Endothelial cell of umbilical vein (primary cell): ENCODE measurements at regions not wholly inside any gene's neighbourhood (a gene's known extent, or its start where the extent isn't known, plus 50 kb on each side); places are given as distances from the start of the nearest gene placed in this dataset.

Experiments
- BruUV-seq: library from RNA; stranded (reverse); fragments of 400-500 nt; replicated peaks from 2 replicates; lab custom pipeline; 2021; lab: Mats Ljungman, UMichigan
- CTCF ChIA-PET: fragments of 300-600, 350-600 bp; sonication (Branson Sonifier 250); formaldehyde crosslinking; loops from one replicate; lab custom pipeline; 2021; ENCODE audit warnings: antibody characterized with exemption, inconsistent platforms; lab: Charles Lee
- POLR2A ChIA-PET: fragments of 300-600, 350-600 bp; sonication (Branson Sonifier 250); formaldehyde crosslinking; loops from one replicate; lab custom pipeline; 2021; ENCODE audit warnings: antibody characterized with exemption, inconsistent platforms; lab: Charles Lee
- DNase-seq: peaks from one replicate; pipeline ENCODE4 v3.0.0-alpha.2; 2011; ENCODE audit warnings: low read depth, low spot score
- FAIRE-seq: peaks from 2 replicates; lab custom pipeline; 2011; peaks lifted over from hg19 to GRCh38; lab: Jason Lieb, UNC
- H2AFZ ChIP-seq: 2 replicates; pipeline ENCODE4 v1.6.0; 2012; ENCODE audit warnings: low read depth, low read length, control low read depth, inconsistent platforms
- H3K27ac ChIP-seq: 2 replicates; pipeline ENCODE4 v1.5.1; 2011; ENCODE audit warnings: low read depth, mild to moderate bottlenecking, control low read depth, low read length, moderate library complexity; ENCODE audit not compliant: insufficient read depth
- H3K27me3 ChIP-seq, 2 experiments: 2 replicates each; pipeline versions ENCODE4 v1.6.0 to v1.6.1; 2011; ENCODE audit warnings: low read length in 2 of 2, mixed read lengths in 1 of 2; ENCODE audit not compliant: control insufficient read depth in 2 of 2, insufficient read depth in 2 of 2
- H3K36me3 ChIP-seq, 2 experiments: 2 replicates in 1 of 2; 3 replicates in 1 of 2; pipeline ENCODE4 v1.5.1; 2011; ENCODE audit warnings: low read length in 2 of 2, mild to moderate bottlenecking in 1 of 2, moderate library complexity in 1 of 2; ENCODE audit not compliant: control insufficient read depth in 2 of 2, insufficient read depth in 2 of 2; ENCODE audit errors: extremely low read depth in 1 of 2
- H3K4me1 ChIP-seq: 3 replicates; pipeline ENCODE4 v1.5.1; 2011; ENCODE audit warnings: mild to moderate bottlenecking, low read length; ENCODE audit not compliant: control insufficient read depth, insufficient read depth; ENCODE audit errors: extremely low read depth
- H3K4me2 ChIP-seq: 2 replicates; pipeline ENCODE4 v1.6.1; 2011; ENCODE audit warnings: low read length, control low read depth, mixed read lengths; ENCODE audit not compliant: insufficient read depth
- H3K4me3 ChIP-seq, 3 experiments: fragments of 200-600 bp in 1 of 3; sonication (generic), shearing (Covaris generic) in 1 of 3; replicated peaks in 1 of 3; 2 replicates each; pipeline ENCODE4 v1.5.1; 2011 to 2016; ENCODE audit warnings: control low read depth in 3 of 3, low read length in 3 of 3, mild to moderate bottlenecking in 2 of 3, inconsistent platforms in 1 of 3, low read depth in 1 of 3, moderate library complexity in 1 of 3; ENCODE audit not compliant: insufficient read depth in 1 of 3
- H3K79me2 ChIP-seq: 2 replicates; pipeline ENCODE4 v1.6.0; 2012; ENCODE audit warnings: low read length, inconsistent platforms; ENCODE audit not compliant: control insufficient read depth, insufficient read depth
- H3K9ac ChIP-seq: replicated peaks from 2 replicates; pipeline ENCODE3; 2011; ENCODE audit warnings: low read length, control low read depth; ENCODE audit not compliant: insufficient read depth; ENCODE audit errors: extremely low read depth
- H3K9me1 ChIP-seq: replicated peaks from 3 replicates; pipeline ENCODE4 v1.6.0; 2011; ENCODE audit warnings: mild to moderate bottlenecking, low read length; ENCODE audit not compliant: control insufficient read depth, insufficient read depth; ENCODE audit errors: extremely low read depth
- H3K9me3 ChIP-seq: replicated peaks from 2 replicates; pipeline ENCODE4 v1.5.1; 2012; ENCODE audit warnings: low read length, inconsistent platforms; ENCODE audit not compliant: control insufficient read depth, insufficient read depth
- H4K20me1 ChIP-seq: replicated peaks from 2 replicates; pipeline ENCODE3; 2011; ENCODE audit warnings: mild to moderate bottlenecking, low read length; ENCODE audit not compliant: control insufficient read depth, insufficient read depth; ENCODE audit errors: extremely low read depth
- CTCF ChIP-seq, 2 donors: IDR thresholded peaks; 1 replicate in 1 of 2; 2 replicates in 1 of 2; pipeline ENCODE4 v1.5.1; 2011; ENCODE audit warnings: low read length in 2 of 2, mild to moderate bottlenecking in 2 of 2, moderate library complexity in 2 of 2, control low read depth in 1 of 2, inconsistent platforms in 1 of 2, low read depth in 1 of 2; ENCODE audit not compliant: insufficient read depth in 1 of 2; ENCODE audit errors: extremely low read depth in 1 of 2
- EZH2 ChIP-seq: IDR thresholded peaks from 2 replicates; pipeline ENCODE4 v1.6.1; 2012; ENCODE audit warnings: borderline replicate concordance, low read depth, mild to moderate bottlenecking, moderate library complexity, low read length, inconsistent platforms; ENCODE audit not compliant: severe bottlenecking
- FOS ChIP-seq: IDR thresholded peaks from 2 replicates; pipeline ENCODE4 v1.6.1; 2011; ENCODE audit warnings: mild to moderate bottlenecking, low read length, moderate library complexity, borderline replicate concordance; ENCODE audit not compliant: insufficient read depth
- GATA2 ChIP-seq: IDR thresholded peaks from 2 replicates; pipeline ENCODE4 v1.7.0; 2011; ENCODE audit warnings: low read depth, mild to moderate bottlenecking, moderate library complexity, mixed read lengths, low read length; ENCODE audit not compliant: insufficient read length, insufficient read depth
- JUN ChIP-seq: IDR thresholded peaks from 2 replicates; pipeline ENCODE4 v1.6.1; 2011; ENCODE audit warnings: borderline replicate concordance, low read depth; ENCODE audit not compliant: insufficient read length, insufficient read depth
- MYC ChIP-seq: IDR thresholded peaks from one replicate; pipeline ENCODE4 v1.6.1; 2011; ENCODE audit warnings: mild to moderate bottlenecking, low read depth, low read length
- POLR2A ChIP-seq: IDR thresholded peaks from 2 replicates; pipeline ENCODE4 v1.6.1; 2012; ENCODE audit warnings: low read depth, mild to moderate bottlenecking, control low read depth, low read length
- POLR2AphosphoS5 ChIP-seq: IDR thresholded peaks from 2 replicates; pipeline ENCODE4 v1.6.1; 2012; ENCODE audit warnings: low read depth, mild to moderate bottlenecking, control low read depth, low read length, moderate library complexity; ENCODE audit not compliant: insufficient read depth
- dilution Hi-C: fragments of 300-500 bp; cut with MboI; formaldehyde crosslinking; loops from one replicate; pipeline ENCODE4 v1.15.0; 2019; ENCODE audit warnings: low sequenced_read_pairs; ENCODE audit not compliant: extremely low pct_ligation_motif_present
- intact Hi-C: fragments of 100-400 bp; cut with micrococcal nuclease; formaldehyde crosslinking; loops from one replicate; pipeline ENCODE4 v1.10.0; 2022
- TF ChIP-seq, protein P1 (sequence below): IDR thresholded peaks from 2 replicates; pipeline ENCODE4 v1.6.1; 2011; ENCODE audit not compliant: insufficient read depth, insufficient read length

- CTCF ChIA-PET = no interaction called here
- Histone ChIP-seq H3K27ac (no peak overlapping the region), H3K9me3 (no peaks in the 10 kb centered on the region)
Observed at GRCh38 chr1:217354895-217355294, 276.0 kb downstream of the GPATCH2 start.

More at GRCh38 chr1:217354895-217355294, 276.0 kb downstream of the GPATCH2 start:
- POLR2A ChIA-PET = no interaction called here
- no peak overlapping the region for H2AFZ ChIP-seq
- H3K79me2 ChIP-seq = no peaks in the 10 kb centered on the region
- DNase-seq (no peak), FAIRE-seq (no peak)
- dilution Hi-C loops (no loop called here), intact Hi-C loops (no loop called here)
- no peak overlapping the region for H3K9ac ChIP-seq
- no peaks in the 10 kb centered on the region for H3K4me1 ChIP-seq
- TF ChIP-seq, protein P1, sequence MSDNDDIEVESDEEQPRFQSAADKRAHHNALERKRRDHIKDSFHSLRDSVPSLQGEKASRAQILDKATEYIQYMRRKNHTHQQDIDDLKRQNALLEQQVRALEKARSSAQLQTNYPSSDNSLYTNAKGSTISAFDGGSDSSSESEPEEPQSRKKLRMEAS = no peak
- TF ChIP-seq JUN = no peak
- TF ChIP-seq FOS = no peak
- no peak for TF ChIP-seq POLR2A
- TF ChIP-seq CTCF (IDR thresholded peaks at IDR 0.05; ENCODE audit: extremely low read depth in 1 of 2, insufficient read depth in 1 of 2, low read depth in 1 of 2, low read length in 2 of 2) = no peak
- no peak for TF ChIP-seq POLR2AphosphoS5
- no peak for TF ChIP-seq MYC
- TF ChIP-seq GATA2 = no peak
- TF ChIP-seq EZH2 = no peak
- H3K4me2 ChIP-seq = no peak overlapping the region
- H4K20me1 ChIP-seq = no peaks in the 10 kb centered on the region
- H3K9me1 ChIP-seq = no peaks in the 10 kb centered on the region
- H3K27me3 ChIP-seq = no peaks in the 10 kb centered on the region
- no peak overlapping the region for H3K4me3 ChIP-seq
- BruUV-seq = no TSS peak
- H3K36me3 ChIP-seq = no peaks in the 10 kb centered on the region
